HG03196 (cell line): ENCODE measurements at regions not wholly inside any gene's neighbourhood (a gene's known extent, or its start where the extent isn't known, plus 50 kb on each side); places are given as distances from the start of the nearest gene placed in this dataset.
"Not testable (repeated sequence)": the region's sequence is repeated elsewhere in the genome, so short reads cannot be mapped to it uniquely, and the experiment has no call there.

Source experiments
- ATAC-seq: cut with Tn5 transposase; IDR thresholded peaks from one replicate; pipeline ENCODE4 v1.9.1; 2021; ENCODE audit not compliant: unreplicated experiment

- ATAC-seq, result not testable (repeated sequence)
Observed at GRCh38 chr2:87311896-87312441, 290.3 kb upstream of the PLGLB1 start.

GRCh38 chr2:87314622-87315021, 293.0 kb upstream of the PLGLB1 start:
- not testable (repeated sequence) for ATAC-seq

- ATAC-seq, result not testable (repeated sequence)
Observed at GRCh38 chr2:87315183-87315902, 293.7 kb upstream of the PLGLB1 start.

GRCh38 chr2:87317193-87317592, 295.5 kb upstream of the PLGLB1 start:
- ATAC-seq, result not testable (repeated sequence)

GRCh38 chr2:87318814-87319491, 297.3 kb upstream of the PLGLB1 start:
- ATAC-seq, result not testable (repeated sequence)

GRCh38 chr2:87319705-87320104, 298.1 kb upstream of the PLGLB1 start:
- ATAC-seq, result not testable (repeated sequence)

- ATAC-seq, result not testable (repeated sequence)
Observed at GRCh38 chr2:87321201-87321600, 299.6 kb upstream of the PLGLB1 start.

- not testable (repeated sequence) for ATAC-seq
Observed at GRCh38 chr2:87324335-87325041, 302.8 kb upstream of the PLGLB1 start.

GRCh38 chr2:87325042-87325910, 303.6 kb upstream of the PLGLB1 start:
- ATAC-seq, result not testable (repeated sequence)

- not testable (repeated sequence) for ATAC-seq
Observed at GRCh38 chr2:87325911-87326294, 304.3 kb upstream of the PLGLB1 start.

GRCh38 chr2:87326754-87327153, 305.1 kb upstream of the PLGLB1 start:
- not testable (repeated sequence) for ATAC-seq

- not testable (repeated sequence) for ATAC-seq
Observed at GRCh38 chr2:87327648-87328371, 306.2 kb upstream of the PLGLB1 start.

- not testable (repeated sequence) for ATAC-seq
Observed at GRCh38 chr2:87329529-87329928, 307.9 kb upstream of the PLGLB1 start.

GRCh38 chr2:87330486-87330885, 308.8 kb upstream of the PLGLB1 start:
- not testable (repeated sequence) for ATAC-seq

- ATAC-seq, result not testable (repeated sequence)
Observed at GRCh38 chr2:87331940-87332583, 310.4 kb upstream of the PLGLB1 start.

GRCh38 chr2:87334888-87335287, 313.2 kb upstream of the PLGLB1 start:
- not testable (repeated sequence) for ATAC-seq

- not testable (repeated sequence) for ATAC-seq
Observed at GRCh38 chr2:87338998-87339397, 317.4 kb upstream of the PLGLB1 start.

- ATAC-seq, result not testable (repeated sequence)
Observed at GRCh38 chr2:87341601-87342014, 320.0 kb upstream of the PLGLB1 start.

- ATAC-seq, result not testable (repeated sequence)
Observed at GRCh38 chr2:87342175-87342574, 320.5 kb upstream of the PLGLB1 start.
